OCI-LY7 (cell line): ENCODE measurements at regions not wholly inside any gene's neighbourhood (a gene's known extent, or its start where the extent isn't known, plus 50 kb on each side); places are given as distances from the start of the nearest gene placed in this dataset.
"Not testable (repeated sequence)": the region's sequence is repeated elsewhere in the genome, so short reads cannot be mapped to it uniquely, and the experiment has no call there.

ENCODE experiments used
- BruUV-seq: library from RNA; stranded (reverse); fragments of 400-500 nt; replicated peaks from 2 replicates; lab custom pipeline; 2021; lab: Mats Ljungman, UMichigan
- CTCF ChIA-PET: fragments of 300-600 bp; sonication (Branson Sonifier 250); formaldehyde crosslinking; loops from one replicate; lab custom pipeline; 2022; ENCODE audit warnings: antibody characterized with exemption; ENCODE audit not compliant: unreplicated experiment; lab: Charles Lee
- POLR2A ChIA-PET: fragments of 300-600 bp; sonication (Branson Sonifier 250); formaldehyde crosslinking; loops from one replicate; lab custom pipeline; 2022; ENCODE audit warnings: antibody characterized with exemption; lab: Charles Lee
- DNase-seq: peaks from one replicate; pipeline ENCODE4 v3.0.0-alpha.2; 2015; ENCODE audit warnings: low spot score
- H2AFZ ChIP-seq: fragments of 200-600 bp; sonication (generic), shearing (Covaris generic); 2 replicates; pipeline ENCODE4 v1.6.1; 2014; ENCODE audit warnings: mild to moderate bottlenecking, antibody characterized with exemption, low read length, moderate library complexity
- H3K27ac ChIP-seq: fragments of 200-600 bp; sonication (generic); 2 replicates; pipeline ENCODE4 v1.5.1; 2014; ENCODE audit warnings: mixed run types, low read depth, mild to moderate bottlenecking, moderate library complexity, low read length, inconsistent platforms; ENCODE audit not compliant: poor library complexity, severe bottlenecking
- H3K36me3 ChIP-seq: fragments of 200-600 bp; sonication (generic); 2 replicates; pipeline ENCODE4 v1.6.1; 2014; ENCODE audit warnings: mild to moderate bottlenecking, antibody characterized with exemption, low read length, moderate library complexity, mixed read lengths; ENCODE audit not compliant: insufficient read depth
- H3K4me1 ChIP-seq: fragments of 200-600 bp; sonication (generic); 2 replicates; pipeline ENCODE4 v1.5.1; 2014; ENCODE audit warnings: mild to moderate bottlenecking, low read length; ENCODE audit not compliant: insufficient read depth, poor library complexity, severe bottlenecking
- H3K4me2 ChIP-seq: fragments of 200-600 bp; sonication (generic); 2 replicates; pipeline ENCODE4 v1.6.1; 2014; ENCODE audit warnings: mild to moderate bottlenecking, low read length
- H3K4me3 ChIP-seq: fragments of 200-600 bp; sonication (generic); 2 replicates; pipeline ENCODE4 v1.5.1; 2014; ENCODE audit warnings: mild to moderate bottlenecking, low read depth, low read length; ENCODE audit not compliant: poor library complexity, severe bottlenecking
- H3K79me2 ChIP-seq: fragments of 200-600 bp; sonication (generic); 2 replicates; pipeline ENCODE4 v1.6.1; 2016; ENCODE audit warnings: low read depth, mild to moderate bottlenecking, low read length, moderate library complexity, mixed read lengths; ENCODE audit not compliant: insufficient read depth
- H3K9me2 ChIP-seq: fragments of 200-600 bp; sonication (generic); 2 replicates; pipeline ENCODE4 v1.6.1; 2016; ENCODE audit warnings: mild to moderate bottlenecking, low read length, mixed read lengths; ENCODE audit not compliant: insufficient read depth
- H3K9me3 ChIP-seq: fragments of 200-600 bp; sonication (generic); 2 replicates; pipeline ENCODE4 v1.6.1; 2014; ENCODE audit warnings: mild to moderate bottlenecking, mixed run types, low read length, mixed read lengths
- H4K20me1 ChIP-seq: fragments of 200-600 bp; sonication (generic); 2 replicates; pipeline ENCODE4 v1.6.1; 2014; ENCODE audit warnings: mild to moderate bottlenecking, antibody characterized with exemption, low read length, moderate library complexity, mixed read lengths; ENCODE audit not compliant: insufficient read depth
- CTCF ChIP-seq: fragments of 200-600 bp; sonication (generic); conservative IDR thresholded peaks from 2 replicates; pipeline ENCODE4 v1.5.1; 2014; ENCODE audit warnings: mild to moderate bottlenecking, antibody characterized with exemption, low read length, moderate library complexity, mixed read lengths
- EZH2phosphoT487 ChIP-seq: fragments of 200-600 bp; sonication (generic); IDR thresholded peaks from 2 replicates; pipeline ENCODE4 v1.6.1; 2018; ENCODE audit warnings: low read depth, borderline replicate concordance, mild to moderate bottlenecking, mixed run types, antibody characterized with exemption, low read length, moderate library complexity, mixed read lengths
- intact Hi-C: fragments of 100-400 bp; cut with micrococcal nuclease; formaldehyde crosslinking; loops from one replicate; pipeline ENCODE4 v1.10.0; 2022; ENCODE audit not compliant: unreplicated experiment

GRCh38 chr4:60911127-60911526 lies 289.0 kb upstream of the ADGRL3 start:
- no peak for TF ChIP-seq CTCF
- no peak for TF ChIP-seq EZH2phosphoT487
- Histone ChIP-seq H3K4me2 (no peak overlapping the region), H2AFZ (no peak overlapping the region), H3K4me1 (no peaks in the 10 kb centered on the region), H3K9me3 (no peaks in the 10 kb centered on the region), H3K36me3 (no peaks in the 10 kb centered on the region), H3K9me2 (no peaks in the 10 kb centered on the region), H3K27ac (no peak overlapping the region), H4K20me1 (no peaks in the 10 kb centered on the region), H3K4me3 (no peak overlapping the region), H3K79me2 (no peaks in the 10 kb centered on the region)
- intact Hi-C loops: no loop called here
- ChIA-PET CTCF (no interaction called here), POLR2A (no interaction called here)
- DNase-seq: no peak
- no TSS peak for BruUV-seq

- ChIA-PET CTCF (interaction anchor here (1.2 kb wide), 1 partner anchor 10 kb away, joined by 3 read pairs; no protein-coding TSS in a partner anchor), POLR2A (no interaction called here)
- Histone ChIP-seq H3K9me3 (no peaks in the 10 kb centered on the region), H3K79me2 (no peaks in the 10 kb centered on the region), H2AFZ (no peak overlapping the region), H3K27ac (no peak overlapping the region), H4K20me1 (no peaks in the 10 kb centered on the region), H3K4me2 (no peak overlapping the region), H3K4me3 (no peak overlapping the region), H3K9me2 (no peaks in the 10 kb centered on the region), H3K36me3 (no peaks in the 10 kb centered on the region), H3K4me1 (no peaks in the 10 kb centered on the region)
- intact Hi-C loops: no loop called here
- no peak for DNase-seq
- no peak for TF ChIP-seq EZH2phosphoT487
- no peak for TF ChIP-seq CTCF
- no TSS peak for BruUV-seq
These were observed 287.1 kb upstream of the ADGRL3 start for GRCh38 chr4:60913002-60913401.

DNA sequence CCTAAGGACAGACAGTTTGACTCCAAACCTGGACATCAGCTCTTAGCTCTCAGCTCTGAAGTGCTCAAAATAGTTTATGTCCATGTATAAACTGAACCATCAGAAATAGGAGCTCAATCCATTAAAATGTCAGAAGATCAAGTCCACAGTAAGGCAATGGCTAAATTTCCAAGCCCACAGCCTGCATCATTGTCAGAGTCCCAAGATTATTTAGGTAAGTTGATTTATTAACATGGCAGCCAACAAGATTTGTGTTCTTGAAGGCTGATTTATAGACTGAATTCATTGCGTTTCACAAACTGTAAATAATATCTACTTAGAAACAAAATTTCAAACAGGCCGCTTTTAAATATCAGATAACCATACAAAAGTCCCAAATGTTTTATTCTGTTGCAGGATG lies 286.5 kb upstream of the ADGRL3 start:
- Histone ChIP-seq H3K4me1 (no peaks in the 10 kb centered on the region), H3K79me2 (no peaks in the 10 kb centered on the region), H3K4me2 (no peak overlapping the region), H4K20me1 (no peaks in the 10 kb centered on the region), H3K4me3 (no peak overlapping the region), H2AFZ (no peak overlapping the region), H3K9me3 (no peaks in the 10 kb centered on the region), H3K27ac (no peak overlapping the region), H3K36me3 (no peaks in the 10 kb centered on the region), H3K9me2 (no peaks in the 10 kb centered on the region)
- CTCF ChIA-PET: interaction anchor here (1.2 kb wide), 1 partner anchor 11 kb away, joined by 3 read pairs; no protein-coding TSS in a partner anchor
- POLR2A ChIA-PET: no interaction called here
- no peak for DNase-seq
- intact Hi-C loops: no loop called here
- BruUV-seq: no TSS peak
- no peak for TF ChIP-seq EZH2phosphoT487
- TF ChIP-seq CTCF: no peak

DNA sequence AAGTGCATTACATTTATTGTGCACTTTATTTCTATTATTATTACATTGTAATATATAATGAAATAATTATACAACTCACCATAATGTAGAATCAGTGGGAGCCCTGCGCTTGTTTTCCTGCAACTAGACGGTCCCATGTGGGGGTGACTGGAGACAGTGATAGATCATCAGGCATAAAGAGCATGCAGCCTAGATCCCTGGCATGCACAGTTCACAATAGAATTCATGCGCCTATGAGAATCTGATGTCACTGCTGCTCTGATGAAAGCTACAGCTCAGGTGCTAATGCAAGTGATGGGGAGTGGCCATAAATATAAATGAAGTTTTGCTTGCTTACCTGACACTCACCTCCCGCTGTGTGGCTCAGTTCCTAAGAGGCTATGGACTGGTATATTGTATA lies 278.4 kb upstream of the ADGRL3 start:
- H3K36me3 ChIP-seq, DNase-seq, POLR2A ChIA-PET, H3K4me1 ChIP-seq, intact Hi-C loops, H3K9me3 ChIP-seq, CTCF ChIA-PET, H3K4me2 ChIP-seq, H3K4me3 ChIP-seq, H3K79me2 ChIP-seq, H2AFZ ChIP-seq, H3K27ac ChIP-seq, H3K9me2 ChIP-seq, BruUV-seq, H4K20me1 ChIP-seq: not testable (repeated sequence)
